ENCODE measurements at regions not wholly inside any gene's neighbourhood (a gene's known extent, or its start where the extent isn't known, plus 50 kb on each side); places are given as distances from the start of the nearest gene placed in this dataset.

- Mint-ChIP-seq H3K4me1 (peaks cover 35% of the 10 kb centered on the region), H3K4me3 (peak overlapping the region; percentile 89)
- peak; percentile 76 for ATAC-seq (ENCODE audit: low read depth)
These were observed 63.1 kb upstream of the IRF2 start for GRCh38 chr4:184537269-184538022.

GRCh38 chr4:184536881-184537248 is 62.5 kb upstream of the IRF2 start:
- Mint-ChIP-seq H3K9me3 (no peaks in the 10 kb centered on the region), H3K27me3 (no peaks in the 10 kb centered on the region), H3K27ac (peak overlapping the region; percentile 100), H3K36me3 (no peaks in the 10 kb centered on the region), H3K4me1 (peaks cover 35% of the 10 kb centered on the region), H3K4me3 (peak overlapping the region; percentile 89)
- ATAC-seq (ENCODE audit: low read depth) = peak; percentile 5
- DNase-seq (ENCODE audit: low spot score in 2 of 2) = no peak

More at GRCh38 chr4:184537269-184538022, 63.1 kb upstream of the IRF2 start:
- no peaks in the 10 kb centered on the region for H3K27me3 Mint-ChIP-seq
- no peaks in the 10 kb centered on the region for H3K36me3 Mint-ChIP-seq
- peak; percentile 83 to 92 for DNase-seq (ENCODE audit: low spot score in 2 of 2)
- H3K9me3 Mint-ChIP-seq = no peaks in the 10 kb centered on the region
- peak overlapping the region; percentile 100 for H3K27ac Mint-ChIP-seq

GRCh38 chr4:184536065-184536880 is 61.9 kb upstream of the IRF2 start:
- Mint-ChIP-seq H3K36me3 (no peaks in the 10 kb centered on the region), H3K27ac (peak overlapping the region; percentile 100), H3K4me3 (peak overlapping the region; percentile 91), H3K27me3 (no peaks in the 10 kb centered on the region), H3K9me3 (no peaks in the 10 kb centered on the region), H3K4me1 (peaks cover 37% of the 10 kb centered on the region)
- DNase-seq (ENCODE audit: low spot score in 2 of 2) (no peak), ATAC-seq (ENCODE audit: low read depth) (no peak)

GRCh38 chr4:184534511-184535391 is 60.4 kb upstream of the IRF2 start:
- peak overlapping the region; percentile 100 for H3K27ac Mint-ChIP-seq
- H3K27me3 Mint-ChIP-seq = no peaks in the 10 kb centered on the region
- ATAC-seq (ENCODE audit: low read depth) (peak; percentile 16), DNase-seq (ENCODE audit: low spot score in 2 of 2) (no peak)
- peaks cover 45% of the 10 kb centered on the region for H3K4me1 Mint-ChIP-seq
- no peaks in the 10 kb centered on the region for H3K36me3 Mint-ChIP-seq
- H3K4me3 Mint-ChIP-seq = peak overlapping the region; percentile 77
- no peaks in the 10 kb centered on the region for H3K9me3 Mint-ChIP-seq

- H3K27ac Mint-ChIP-seq = peak overlapping the region; percentile 100
- no peak for ATAC-seq (ENCODE audit: low read depth)
- H3K9me3 Mint-ChIP-seq = no peaks in the 10 kb centered on the region
- H3K4me1 Mint-ChIP-seq = peaks cover 50% of the 10 kb centered on the region
- no peak overlapping the region for H3K4me3 Mint-ChIP-seq
- H3K27me3 Mint-ChIP-seq = no peaks in the 10 kb centered on the region
- no peak for DNase-seq (ENCODE audit: low spot score in 2 of 2)
- H3K36me3 Mint-ChIP-seq = no peaks in the 10 kb centered on the region
These were observed 59.6 kb upstream of the IRF2 start for GRCh38 chr4:184533908-184534307.

- H3K27ac Mint-ChIP-seq = peak overlapping the region; percentile 31
- H3K36me3 Mint-ChIP-seq = no peaks in the 10 kb centered on the region
- no peaks in the 10 kb centered on the region for H3K27me3 Mint-ChIP-seq
- no peak for DNase-seq (ENCODE audit: low spot score in 2 of 2)
- H3K4me3 Mint-ChIP-seq = no peak overlapping the region
- no peaks in the 10 kb centered on the region for H3K9me3 Mint-ChIP-seq
- ATAC-seq (ENCODE audit: low read depth) = no peak
- H3K4me1 Mint-ChIP-seq = peaks cover 46% of the 10 kb centered on the region
These were observed 56.7 kb upstream of the IRF2 start for GRCh38 chr4:184531008-184531407.

- peaks cover 6% of the 10 kb centered on the region for H3K9me3 Mint-ChIP-seq
- DNase-seq (ENCODE audit: low spot score in 2 of 2) (no peak), ATAC-seq (ENCODE audit: low read depth) (no peak)
- no peak overlapping the region for H3K4me3 Mint-ChIP-seq
- H3K27me3 Mint-ChIP-seq = no peaks in the 10 kb centered on the region
- H3K27ac Mint-ChIP-seq = no peak overlapping the region
- H3K36me3 Mint-ChIP-seq = peaks cover 7% of the 10 kb centered on the region
- H3K4me1 Mint-ChIP-seq = peaks cover 31% of the 10 kb centered on the region
These were observed 54.9 kb upstream of the IRF2 start for GRCh38 chr4:184529283-184529682.

GRCh38 chr4:184528713-184529112 is 54.4 kb upstream of the IRF2 start:
- Mint-ChIP-seq H3K27me3 (no peaks in the 10 kb centered on the region), H3K4me3 (no peak overlapping the region), H3K4me1 (peaks cover 31% of the 10 kb centered on the region), H3K27ac (no peak overlapping the region), H3K36me3 (peaks cover 8% of the 10 kb centered on the region), H3K9me3 (peaks cover 6% of the 10 kb centered on the region)
- no peak for DNase-seq (ENCODE audit: low spot score in 2 of 2)
- ATAC-seq (ENCODE audit: low read depth) = no peak

GRCh38 chr4:184528051-184528450 is 53.7 kb upstream of the IRF2 start:
- Mint-ChIP-seq H3K27ac (no peak overlapping the region), H3K4me3 (no peak overlapping the region), H3K4me1 (peaks cover 26% of the 10 kb centered on the region), H3K27me3 (no peaks in the 10 kb centered on the region), H3K9me3 (peaks cover 6% of the 10 kb centered on the region), H3K36me3 (peaks cover 8% of the 10 kb centered on the region)
- ATAC-seq (ENCODE audit: low read depth) = no peak
- DNase-seq (ENCODE audit: low spot score in 2 of 2) = no peak

GRCh38 chr4:184526228-184526627 is 51.9 kb upstream of the IRF2 start:
- DNase-seq (ENCODE audit: low spot score in 2 of 2) = no peak
- Mint-ChIP-seq H3K4me3 (no peak overlapping the region), H3K36me3 (peaks cover 8% of the 10 kb centered on the region)

More at GRCh38 chr4:184526228-184526627, 51.9 kb upstream of the IRF2 start:
- ATAC-seq (ENCODE audit: low read depth) = no peak
- peaks cover 6% of the 10 kb centered on the region for H3K9me3 Mint-ChIP-seq
- H3K27me3 Mint-ChIP-seq = no peaks in the 10 kb centered on the region
- peaks cover 20% of the 10 kb centered on the region for H3K4me1 Mint-ChIP-seq
- no peak overlapping the region for H3K27ac Mint-ChIP-seq
